Skeletal muscle tissue (tissue), 3 donors: ENCODE measurements at regions not wholly inside any gene's neighbourhood (a gene's known extent, or its start where the extent isn't known, plus 50 kb on each side); places are given as distances from the start of the nearest gene placed in this dataset.

Experiments
- H3K27ac ChIP-seq: one replicate; pipeline ENCODE4 v1.7.0; 2013; ENCODE audit warnings: mild to moderate bottlenecking, low read depth, low read length, inconsistent platforms
- H3K27me3 ChIP-seq, 3 donors: one replicate each; pipeline ENCODE4 v1.7.0; 2013; ENCODE audit warnings: low read length in 3 of 3; ENCODE audit not compliant: control insufficient read depth in 3 of 3, insufficient read depth in 3 of 3
- H3K36me3 ChIP-seq, 3 donors: one replicate each; pipeline ENCODE4 v1.7.0; 2013; ENCODE audit warnings: low read length in 3 of 3; ENCODE audit not compliant: control insufficient read depth in 3 of 3, insufficient read depth in 3 of 3
- H3K4me1 ChIP-seq, 3 donors: one replicate each; pipeline ENCODE4 v1.7.0; 2013; ENCODE audit warnings: low read length in 3 of 3, mild to moderate bottlenecking in 3 of 3; ENCODE audit not compliant: control insufficient read depth in 3 of 3, insufficient read depth in 3 of 3
- H3K4me3 ChIP-seq, 3 donors: one replicate each; pipeline ENCODE4 v1.7.0; 2013; ENCODE audit warnings: low read length in 3 of 3
- H3K9ac ChIP-seq, 3 donors: one replicate each; pipeline ENCODE4 v1.7.0; 2013; ENCODE audit warnings: low read length in 3 of 3, mild to moderate bottlenecking in 3 of 3, moderate library complexity in 2 of 3, low read depth in 1 of 3
- H3K9me3 ChIP-seq, 3 donors: one replicate each; pipeline ENCODE4 v1.7.0; 2013; ENCODE audit warnings: low read length in 3 of 3; ENCODE audit not compliant: control insufficient read depth in 3 of 3
- donor health status: Osteomylitis.

- Histone ChIP-seq H3K4me3 (no peak overlapping the region), H3K4me1 (no peaks in the 10 kb centered on the region), H3K9ac (no peak overlapping the region), H3K36me3 (no peaks in the 10 kb centered on the region), H3K9me3 (no peaks in the 10 kb centered on the region), H3K27me3 (no peaks in the 10 kb centered on the region), H3K27ac (no peak overlapping the region)
These were observed 2702.6 kb downstream of the PCDH9 start for GRCh38 chr13:64527561-64527960.

- Histone ChIP-seq H3K4me3 (no peak overlapping the region), H3K27me3 (no peaks in the 10 kb centered on the region), H3K36me3 (no peaks in the 10 kb centered on the region), H3K9ac (no peak overlapping the region), H3K27ac (no peak overlapping the region), H3K9me3 (no peaks in the 10 kb centered on the region), H3K4me1 (no peaks in the 10 kb centered on the region)
These were observed 2704.4 kb downstream of the PCDH9 start for GRCh38 chr13:64525687-64526086.

GRCh38 chr13:64510747-64511146, 2719.4 kb downstream of the PCDH9 start:
- no peaks in the 10 kb centered on the region for H3K27me3 ChIP-seq
- H3K9ac ChIP-seq = no peak overlapping the region
- H3K4me3 ChIP-seq = no peak overlapping the region
- no peak overlapping the region for H3K27ac ChIP-seq
- H3K9me3 ChIP-seq = peaks cover 0 to 2% (median 0%) of the 10 kb centered on the region in 3 donors
- H3K4me1 ChIP-seq = no peaks in the 10 kb centered on the region
- H3K36me3 ChIP-seq = no peaks in the 10 kb centered on the region

- Histone ChIP-seq H3K27ac (no peak overlapping the region), H3K9ac (no peak overlapping the region), H3K9me3 (no peaks in the 10 kb centered on the region)
These were observed 2723.9 kb downstream of the PCDH9 start for GRCh38 chr13:64506246-64506645.

GRCh38 chr13:64505336-64505910, 2724.7 kb downstream of the PCDH9 start:
- H3K9me3 ChIP-seq = no peaks in the 10 kb centered on the region
- H3K27me3 ChIP-seq = no peaks in the 10 kb centered on the region
- no peak overlapping the region for H3K4me3 ChIP-seq
- no peak overlapping the region for H3K9ac ChIP-seq
- no peaks in the 10 kb centered on the region for H3K4me1 ChIP-seq
- no peak overlapping the region for H3K27ac ChIP-seq
- no peaks in the 10 kb centered on the region for H3K36me3 ChIP-seq

More at GRCh38 chr13:64506246-64506645, 2723.9 kb downstream of the PCDH9 start:
- Histone ChIP-seq H3K36me3 (no peaks in the 10 kb centered on the region), H3K4me1 (no peaks in the 10 kb centered on the region), H3K4me3 (no peak overlapping the region), H3K27me3 (no peaks in the 10 kb centered on the region)

GRCh38 chr13:64488731-64489130, 2741.4 kb downstream of the PCDH9 start:
- H3K27ac ChIP-seq = no peak overlapping the region
- no peaks in the 10 kb centered on the region for H3K4me1 ChIP-seq
- no peak overlapping the region for H3K4me3 ChIP-seq
- no peaks in the 10 kb centered on the region for H3K9me3 ChIP-seq
- no peaks in the 10 kb centered on the region for H3K36me3 ChIP-seq
- no peak overlapping the region for H3K9ac ChIP-seq
- H3K27me3 ChIP-seq = no peaks in the 10 kb centered on the region

GRCh38 chr13:64482373-64482772, 2747.8 kb downstream of the PCDH9 start:
- Histone ChIP-seq H3K4me1 (no peaks in the 10 kb centered on the region), H3K9me3 (no peaks in the 10 kb centered on the region), H3K36me3 (no peaks in the 10 kb centered on the region), H3K27me3 (no peaks in the 10 kb centered on the region), H3K9ac (no peak overlapping the region), H3K4me3 (no peak overlapping the region), H3K27ac (no peak overlapping the region)

- no peak overlapping the region for H3K4me3 ChIP-seq
- no peak overlapping the region for H3K27ac ChIP-seq
- no peaks in the 10 kb centered on the region for H3K27me3 ChIP-seq
- no peaks in the 10 kb centered on the region for H3K9me3 ChIP-seq
- no peaks in the 10 kb centered on the region for H3K4me1 ChIP-seq
- H3K36me3 ChIP-seq = no peaks in the 10 kb centered on the region
- H3K9ac ChIP-seq = no peak overlapping the region
These were observed 2749.5 kb downstream of the PCDH9 start for GRCh38 chr13:64480672-64481071.

- Histone ChIP-seq H3K4me1 (no peaks in the 10 kb centered on the region), H3K9me3 (no peaks in the 10 kb centered on the region), H3K27me3 (no peaks in the 10 kb centered on the region), H3K9ac (no peak overlapping the region), H3K27ac (no peak overlapping the region), H3K4me3 (no peak overlapping the region), H3K36me3 (no peaks in the 10 kb centered on the region)
These were observed 2749.9 kb downstream of the PCDH9 start for GRCh38 chr13:64480211-64480610.

GRCh38 chr13:64477146-64477545, 2753.0 kb downstream of the PCDH9 start:
- Histone ChIP-seq H3K27ac (no peak overlapping the region), H3K27me3 (no peaks in the 10 kb centered on the region), H3K9me3 (no peaks in the 10 kb centered on the region), H3K9ac (no peak overlapping the region), H3K4me1 (no peaks in the 10 kb centered on the region), H3K36me3 (no peaks in the 10 kb centered on the region), H3K4me3 (no peak overlapping the region)
